ENCODE measurements at regions not wholly inside any gene's neighbourhood (a gene's known extent, or its start where the extent isn't known, plus 50 kb on each side); places are given as distances from the start of the nearest gene placed in this dataset.

DNA sequence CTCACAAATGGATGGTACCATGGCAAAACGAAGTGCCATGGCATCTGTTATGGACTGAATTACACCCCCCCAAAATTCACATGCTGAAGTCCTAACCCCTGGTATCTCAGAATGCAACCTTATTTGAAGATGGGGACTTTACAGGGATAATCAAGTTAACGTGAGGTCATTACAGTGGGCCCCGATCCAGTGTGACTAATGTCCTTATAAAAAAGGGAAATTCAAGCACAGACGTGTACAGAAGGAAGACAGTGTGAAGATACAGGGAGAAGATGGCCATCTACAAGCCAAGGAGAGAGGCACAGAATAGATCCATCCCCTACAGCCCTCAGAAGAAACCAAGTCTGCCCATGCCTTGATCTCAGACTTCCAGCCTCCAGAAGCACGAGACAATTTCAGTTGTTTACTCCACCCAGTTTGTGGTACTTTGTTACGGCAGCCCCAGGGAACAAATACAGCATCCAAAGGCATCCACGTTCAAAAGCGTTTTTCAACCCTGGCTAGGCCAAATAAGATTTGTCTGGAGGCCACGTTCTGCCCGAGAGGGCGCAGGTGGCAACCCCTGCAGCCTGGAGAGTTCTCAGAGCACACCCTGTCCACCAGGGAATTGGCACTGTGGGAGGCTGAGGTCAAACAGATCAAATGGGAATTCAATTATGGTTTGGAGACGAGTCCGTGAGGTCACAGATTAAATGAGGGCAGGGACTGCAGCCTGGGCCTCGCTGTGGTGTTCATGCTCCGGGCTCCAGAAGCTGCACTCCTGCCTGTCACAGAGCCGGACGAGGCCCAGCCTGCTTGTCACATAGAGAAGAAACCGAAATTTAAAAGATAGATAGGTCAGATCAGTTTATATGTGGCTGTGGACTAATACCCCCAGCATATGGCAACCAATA, 494.8 kb downstream of the SHQ1 start:
- no peak overlapping the region for H3K9ac ChIP-seq (ENCODE audit: extremely low read depth, insufficient read length, low read length)
- H2BK15ac ChIP-seq (ENCODE audit: low read depth, low read length), result no peak overlapping the region
- no peaks in the 10 kb centered on the region for H3K79me2 ChIP-seq (ENCODE audit: insufficient read depth, low read length)
- no CpG with 5 or more reads among the region's 18 CpGs for WGBS (ENCODE audit: extremely low coverage, insufficient read length, low lambda C conversion rate)
- H2BK120ac ChIP-seq (ENCODE audit: low read depth, low read length, poor library complexity, severe bottlenecking), result no peak overlapping the region
- H4K20me1 ChIP-seq (ENCODE audit: control insufficient read depth, insufficient read depth, insufficient read length), result no peaks in the 10 kb centered on the region
- no peak overlapping the region for H3K4ac ChIP-seq (ENCODE audit: low read depth, low read length)
- H3K9me3 ChIP-seq (ENCODE audit: control insufficient read depth, low read depth, low read length), result no peaks in the 10 kb centered on the region
- H2BK20ac ChIP-seq (ENCODE audit: low read depth, low read length, poor library complexity, severe bottlenecking), result no peak overlapping the region
- TF ChIP-seq, protein P1, sequence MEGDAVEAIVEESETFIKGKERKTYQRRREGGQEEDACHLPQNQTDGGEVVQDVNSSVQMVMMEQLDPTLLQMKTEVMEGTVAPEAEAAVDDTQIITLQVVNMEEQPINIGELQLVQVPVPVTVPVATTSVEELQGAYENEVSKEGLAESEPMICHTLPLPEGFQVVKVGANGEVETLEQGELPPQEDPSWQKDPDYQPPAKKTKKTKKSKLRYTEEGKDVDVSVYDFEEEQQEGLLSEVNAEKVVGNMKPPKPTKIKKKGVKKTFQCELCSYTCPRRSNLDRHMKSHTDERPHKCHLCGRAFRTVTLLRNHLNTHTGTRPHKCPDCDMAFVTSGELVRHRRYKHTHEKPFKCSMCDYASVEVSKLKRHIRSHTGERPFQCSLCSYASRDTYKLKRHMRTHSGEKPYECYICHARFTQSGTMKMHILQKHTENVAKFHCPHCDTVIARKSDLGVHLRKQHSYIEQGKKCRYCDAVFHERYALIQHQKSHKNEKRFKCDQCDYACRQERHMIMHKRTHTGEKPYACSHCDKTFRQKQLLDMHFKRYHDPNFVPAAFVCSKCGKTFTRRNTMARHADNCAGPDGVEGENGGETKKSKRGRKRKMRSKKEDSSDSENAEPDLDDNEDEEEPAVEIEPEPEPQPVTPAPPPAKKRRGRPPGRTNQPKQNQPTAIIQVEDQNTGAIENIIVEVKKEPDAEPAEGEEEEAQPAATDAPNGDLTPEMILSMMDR (conservative IDR thresholded peaks at IDR 0.05), result no peak
- no peak overlapping the region for H3K14ac ChIP-seq (ENCODE audit: insufficient read depth, low read length)
- H3K79me1 ChIP-seq (ENCODE audit: insufficient read depth, low read depth, low read length, poor library complexity, severe bottlenecking), result no peaks in the 10 kb centered on the region
- H3K36me3 Mint-ChIP-seq (ENCODE audit: insufficient read depth in 1 of 3, low read depth in 3 of 3), result no peaks in the 10 kb centered on the region
- H3K27ac ChIP-seq (ENCODE audit: insufficient read length, low read depth, low read length), result no peak overlapping the region
- H3K27me3 ChIP-seq (ENCODE audit: insufficient read depth, low read length), result no peaks in the 10 kb centered on the region
- no peak overlapping the region for H4K91ac ChIP-seq (ENCODE audit: insufficient read length, low read depth, low read length)
- no peak overlapping the region for H3K4me2 ChIP-seq (ENCODE audit: insufficient read depth, insufficient read length, low read length)
- no peak overlapping the region for H2BK5ac ChIP-seq (ENCODE audit: insufficient read length, low read length)
- no peak overlapping the region for H2AFZ ChIP-seq (ENCODE audit: low read length)
- no peak overlapping the region for H3K23ac ChIP-seq (ENCODE audit: insufficient read length, low read depth, low read length)
- H3K27me3 Mint-ChIP-seq (ENCODE audit: low read depth), result peaks cover 3% of the 10 kb centered on the region
- H3K23me2 ChIP-seq (ENCODE audit: insufficient read length, low read depth, low read length, poor library complexity, severe bottlenecking), result no peaks in the 10 kb centered on the region
- no peak overlapping the region for H4K5ac ChIP-seq (ENCODE audit: insufficient read length, low read depth, low read length)
- no peak overlapping the region for H3K56ac ChIP-seq (ENCODE audit: insufficient read length, low read depth, low read length)
- no peaks in the 10 kb centered on the region for H3K4me1 ChIP-seq (ENCODE audit: insufficient read depth, low read length)
- H3K27ac Mint-ChIP-seq, result no peak overlapping the region
- no peaks in the 10 kb centered on the region for H3K4me1 Mint-ChIP-seq
- no peak overlapping the region for H3T11ph ChIP-seq (ENCODE audit: low read length)
- no peak for DNase-seq
- no peak overlapping the region for H2AK5ac ChIP-seq (ENCODE audit: insufficient read length, low read length)
- H4K8ac ChIP-seq (replicated peaks; ENCODE audit: insufficient read length, low read depth, low read length), result no peak overlapping the region
- H2BK12ac ChIP-seq (ENCODE audit: insufficient read length, low read depth, low read length), result no peak overlapping the region
- no peak overlapping the region for H3K4me3 Mint-ChIP-seq
- no peaks in the 10 kb centered on the region; a peak in 1 of 5 replicates for H3K9me3 Mint-ChIP-seq
- H3K18ac ChIP-seq (ENCODE audit: insufficient read length, low read depth, low read length), result no peak overlapping the region

Data from H9 (cell line).